OCI-LY3 (cell line): ENCODE measurements at regions not wholly inside any gene's neighbourhood (a gene's known extent, or its start where the extent isn't known, plus 50 kb on each side); places are given as distances from the start of the nearest gene placed in this dataset.

Experiments
- EZH2phosphoT487 ChIP-seq: fragments of 200-600 bp; shearing (Covaris generic); IDR thresholded peaks from 2 replicates; pipeline ENCODE4 v1.6.1; 2018; ENCODE audit warnings: antibody characterized with exemption, mixed run types, low read depth
- TF ChIP-seq, protein P1 (sequence below): fragments of 200-600, 300-600 bp; sonication (generic); IDR thresholded peaks from 2 replicates; pipeline ENCODE4 v1.5.1; 2014; ENCODE audit warnings: antibody characterized with exemption, low read length, low read depth

DNA sequence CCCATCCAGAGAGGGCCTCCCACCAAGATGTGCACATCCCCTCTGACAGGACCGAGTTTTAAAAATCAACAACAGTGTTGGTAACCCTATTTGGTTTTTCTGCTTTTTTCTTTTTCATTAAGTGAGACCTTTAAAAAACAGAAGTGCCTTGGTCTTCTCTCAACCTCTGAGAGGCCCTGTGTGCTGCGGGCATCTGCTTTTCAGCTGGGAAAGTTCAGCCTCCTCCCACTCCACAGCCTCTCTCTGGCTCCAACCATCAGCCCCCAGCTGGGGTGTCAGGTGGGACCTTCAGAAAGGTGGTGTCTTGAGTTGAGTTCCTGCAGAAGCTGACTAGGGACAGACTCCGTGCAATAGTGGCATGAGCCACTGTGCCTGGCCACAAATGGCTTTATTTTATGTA is 64.6 kb upstream of the ZMYND8 start:
- TF ChIP-seq, protein P1, sequence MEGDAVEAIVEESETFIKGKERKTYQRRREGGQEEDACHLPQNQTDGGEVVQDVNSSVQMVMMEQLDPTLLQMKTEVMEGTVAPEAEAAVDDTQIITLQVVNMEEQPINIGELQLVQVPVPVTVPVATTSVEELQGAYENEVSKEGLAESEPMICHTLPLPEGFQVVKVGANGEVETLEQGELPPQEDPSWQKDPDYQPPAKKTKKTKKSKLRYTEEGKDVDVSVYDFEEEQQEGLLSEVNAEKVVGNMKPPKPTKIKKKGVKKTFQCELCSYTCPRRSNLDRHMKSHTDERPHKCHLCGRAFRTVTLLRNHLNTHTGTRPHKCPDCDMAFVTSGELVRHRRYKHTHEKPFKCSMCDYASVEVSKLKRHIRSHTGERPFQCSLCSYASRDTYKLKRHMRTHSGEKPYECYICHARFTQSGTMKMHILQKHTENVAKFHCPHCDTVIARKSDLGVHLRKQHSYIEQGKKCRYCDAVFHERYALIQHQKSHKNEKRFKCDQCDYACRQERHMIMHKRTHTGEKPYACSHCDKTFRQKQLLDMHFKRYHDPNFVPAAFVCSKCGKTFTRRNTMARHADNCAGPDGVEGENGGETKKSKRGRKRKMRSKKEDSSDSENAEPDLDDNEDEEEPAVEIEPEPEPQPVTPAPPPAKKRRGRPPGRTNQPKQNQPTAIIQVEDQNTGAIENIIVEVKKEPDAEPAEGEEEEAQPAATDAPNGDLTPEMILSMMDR = no peak
- TF ChIP-seq EZH2phosphoT487 = no peak
